Hematopoietic multipotent progenitor cell treated with erythropoietin and hydrocortisone succinate and interleukin-3 and kit ligand, for 8 days (in vitro differentiated cells): ENCODE measurements at regions not wholly inside any gene's neighbourhood (a gene's known extent, or its start where the extent isn't known, plus 50 kb on each side); places are given as distances from the start of the nearest gene placed in this dataset.
"Not testable (repeated sequence)": the region's sequence is repeated elsewhere in the genome, so short reads cannot be mapped to it uniquely, and the experiment has no call there.

Experiments used
- DNase-seq: peaks from one replicate; pipeline ENCODE4 v3.0.0-alpha.2; 2015

DNA sequence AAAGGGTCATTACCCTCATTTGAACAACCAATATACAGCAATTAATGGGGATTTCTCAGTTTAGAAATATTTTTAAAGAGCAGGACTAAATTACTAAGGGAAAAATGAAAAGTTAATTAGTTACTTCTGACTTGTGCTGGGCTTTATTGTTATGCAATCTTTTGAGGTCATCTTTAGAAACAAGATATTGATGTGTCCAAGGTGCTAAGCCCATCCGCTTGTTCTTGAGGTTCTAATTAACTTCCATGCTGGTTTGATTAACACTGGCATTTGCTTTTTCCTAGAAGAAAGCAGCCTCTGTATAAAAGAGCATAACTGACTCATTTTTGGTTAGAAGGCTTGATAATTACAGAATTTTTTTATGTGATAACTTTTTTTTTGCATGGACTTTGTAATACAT, 256.5 kb upstream of the AGTR1 start:
- DNase-seq: no peak

DNA sequence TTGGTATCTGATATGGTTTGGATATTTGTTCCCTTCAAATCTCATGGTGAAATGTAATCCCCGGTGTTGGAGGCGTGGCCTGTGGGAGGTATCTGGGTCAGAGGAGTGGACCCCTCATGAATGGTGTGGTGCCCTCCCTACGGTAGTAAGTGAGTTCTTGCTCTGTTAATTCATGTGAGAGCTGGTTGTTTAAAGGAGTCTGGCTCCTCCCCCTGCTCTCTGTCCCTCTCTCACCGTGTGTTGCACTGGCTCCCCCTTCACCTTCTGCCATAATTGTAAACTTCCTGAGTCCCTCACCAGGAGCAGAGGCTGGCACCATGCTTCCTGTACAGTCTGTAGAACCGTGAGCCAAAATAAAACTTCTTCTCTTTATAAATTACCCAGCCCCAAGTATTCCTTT, 246.9 kb upstream of the AGTR1 start:
- no peak for DNase-seq

DNA sequence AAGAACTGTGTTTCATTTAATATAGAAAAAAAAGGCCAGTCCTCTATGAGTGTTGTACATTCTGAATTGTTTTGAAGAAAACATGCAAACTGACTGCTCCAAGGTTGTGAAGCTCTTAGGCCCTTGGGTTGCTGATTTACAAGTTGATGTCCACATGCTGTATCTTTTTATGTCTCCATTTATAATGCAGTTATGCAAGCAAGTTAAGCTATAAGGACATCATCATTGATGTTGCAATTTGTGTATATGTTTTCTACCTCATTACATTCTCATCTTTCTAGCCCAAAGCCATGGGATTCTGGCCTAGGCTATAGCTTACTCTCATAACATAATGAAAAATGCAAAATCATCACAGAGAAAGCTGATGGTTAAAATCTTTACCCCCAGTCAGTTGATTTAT, 245.7 kb upstream of the AGTR1 start:
- no peak for DNase-seq

DNA sequence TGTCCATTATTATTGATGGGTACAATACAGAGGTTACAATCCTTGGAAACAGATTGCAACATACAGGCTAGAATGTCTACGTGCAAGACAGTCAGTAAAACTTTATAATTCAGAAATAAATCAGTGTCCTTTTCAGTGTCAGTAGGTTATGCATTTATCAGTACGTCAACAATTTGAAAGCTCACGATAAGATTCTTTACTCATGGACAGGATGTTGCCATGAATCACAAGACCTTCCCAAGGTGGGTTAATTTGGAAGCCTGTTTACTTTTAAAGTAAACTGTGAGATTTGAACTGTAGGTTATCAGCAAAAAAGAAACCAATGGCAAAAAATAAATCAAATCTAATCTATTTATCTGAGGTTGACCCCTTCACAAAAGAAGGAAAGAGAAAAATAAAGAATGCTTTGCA, 243.9 kb upstream of the AGTR1 start:
- DNase-seq: no peak

DNA sequence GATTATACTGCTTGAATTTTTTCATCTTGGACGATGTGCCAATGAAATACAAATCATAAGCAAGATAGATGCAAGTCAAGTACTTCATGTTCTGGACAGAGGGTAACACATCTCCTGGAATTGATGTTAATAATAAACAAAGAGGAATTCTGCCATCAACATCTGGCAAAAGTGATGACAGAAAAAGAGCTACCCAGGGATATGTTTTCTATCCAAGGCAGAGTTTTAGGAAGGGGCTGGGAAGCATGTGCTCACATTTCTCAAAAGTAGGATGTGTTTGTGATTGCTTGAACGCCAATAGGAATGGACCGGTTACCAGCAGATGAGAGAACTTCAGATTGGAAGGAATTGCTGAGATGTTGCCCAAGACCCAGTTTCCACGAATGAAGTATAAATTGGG, 242.6 kb upstream of the AGTR1 start:
- no peak for DNase-seq

DNA sequence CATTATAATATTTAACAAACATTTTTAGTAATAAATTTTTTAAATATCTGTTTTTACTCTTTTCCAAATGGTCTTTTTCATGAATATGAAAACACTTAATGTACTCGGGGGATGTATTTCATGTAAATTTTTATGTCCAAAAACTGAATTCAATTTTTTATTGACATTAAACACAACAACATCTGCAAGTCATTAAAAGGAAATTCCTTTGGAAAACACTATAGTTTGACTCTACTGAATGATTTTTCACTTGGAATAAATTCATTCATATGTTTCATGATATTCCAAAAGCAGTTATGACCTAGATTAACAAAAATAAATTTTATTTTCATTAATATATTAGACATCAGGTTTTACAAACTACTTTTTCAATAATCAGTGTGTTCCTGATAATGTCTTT, 239.8 kb upstream of the AGTR1 start:
- no peak for DNase-seq

DNA sequence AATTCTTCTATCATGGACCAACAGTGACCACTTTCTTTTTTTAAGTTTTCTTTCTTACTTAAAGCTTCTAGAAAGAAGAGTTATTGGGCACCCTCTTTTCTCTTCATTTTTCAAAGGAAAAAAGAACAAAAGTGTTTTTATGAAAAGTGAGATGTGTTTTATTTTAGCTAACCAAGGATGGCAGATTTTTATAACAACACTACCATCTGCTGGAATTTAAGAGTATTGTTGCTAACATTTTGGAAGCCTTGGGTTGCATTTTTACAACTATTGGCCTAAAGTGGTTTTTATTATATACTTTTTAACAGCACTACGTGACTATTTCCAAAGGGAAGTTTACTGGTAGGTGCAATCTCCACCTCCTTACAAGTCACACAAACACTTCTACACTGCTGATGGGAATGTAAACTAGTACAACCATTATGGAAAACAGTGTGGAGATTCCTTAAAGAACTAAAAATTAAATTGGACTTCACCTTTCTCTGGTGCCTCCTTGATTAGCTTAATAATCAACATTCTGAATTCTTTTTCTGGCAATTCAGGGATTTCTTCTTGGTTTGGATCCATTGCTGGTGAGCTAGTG, 237.7 kb upstream of the AGTR1 start:
- no peak for DNase-seq

DNA sequence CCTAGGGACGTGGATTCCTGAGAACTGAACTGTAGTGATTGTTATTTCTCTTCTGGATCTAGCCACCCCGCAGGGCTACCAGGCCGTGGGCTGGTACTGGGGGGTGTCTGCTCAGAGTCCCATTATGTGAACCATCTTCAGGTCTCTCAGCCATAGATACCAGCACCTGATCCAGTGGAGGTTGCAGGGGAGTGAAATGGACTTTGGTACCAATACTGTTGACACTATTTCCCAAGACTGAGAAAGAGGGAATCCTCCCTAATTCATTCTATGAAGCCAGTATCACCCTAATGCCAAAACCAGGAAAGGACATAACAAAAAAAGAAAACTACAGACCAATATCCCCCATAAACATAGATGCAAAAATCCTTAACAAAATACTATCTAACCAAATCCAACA, 237.0 kb upstream of the AGTR1 start:
- no peak for DNase-seq

DNA sequence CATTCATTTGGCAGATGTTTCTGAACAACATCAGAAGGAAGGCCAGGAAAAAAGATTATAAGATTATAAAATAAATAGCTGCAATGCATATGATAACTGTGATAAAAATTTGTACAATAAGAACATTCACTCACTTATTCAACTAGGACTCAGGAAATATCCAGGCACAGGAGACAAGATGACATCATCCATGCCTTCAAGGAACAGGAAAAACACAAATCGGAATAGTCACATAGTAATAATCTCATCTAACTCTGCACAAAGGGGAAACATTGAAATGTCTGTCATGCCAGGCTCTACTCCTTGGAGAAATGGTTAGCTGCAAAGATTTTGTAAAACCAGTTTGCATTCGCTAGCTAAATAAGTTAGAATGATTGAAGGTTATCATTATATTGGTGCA, 233.5 kb upstream of the AGTR1 start:
- DNase-seq: no peak

DNA sequence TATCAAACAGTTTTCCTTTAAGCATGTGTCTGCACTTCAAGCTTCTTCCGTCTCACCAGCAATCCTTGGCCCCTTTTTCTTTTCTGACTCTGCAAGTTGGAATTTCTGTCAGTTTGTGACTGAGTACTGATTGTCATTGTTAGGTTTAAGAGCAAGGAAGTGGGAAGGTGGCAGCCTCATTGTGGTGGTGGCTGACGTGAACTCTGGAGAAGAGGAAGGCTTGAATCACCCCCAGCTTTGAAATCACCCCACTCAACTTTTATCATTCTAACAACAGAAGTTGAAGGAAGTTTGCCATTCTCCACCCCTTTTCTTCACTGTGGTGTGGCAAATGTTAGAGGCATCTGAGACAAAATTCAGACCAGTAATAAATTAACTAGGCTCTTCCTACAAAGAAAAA, 231.6 kb upstream of the AGTR1 start:
- DNase-seq: no peak

DNA sequence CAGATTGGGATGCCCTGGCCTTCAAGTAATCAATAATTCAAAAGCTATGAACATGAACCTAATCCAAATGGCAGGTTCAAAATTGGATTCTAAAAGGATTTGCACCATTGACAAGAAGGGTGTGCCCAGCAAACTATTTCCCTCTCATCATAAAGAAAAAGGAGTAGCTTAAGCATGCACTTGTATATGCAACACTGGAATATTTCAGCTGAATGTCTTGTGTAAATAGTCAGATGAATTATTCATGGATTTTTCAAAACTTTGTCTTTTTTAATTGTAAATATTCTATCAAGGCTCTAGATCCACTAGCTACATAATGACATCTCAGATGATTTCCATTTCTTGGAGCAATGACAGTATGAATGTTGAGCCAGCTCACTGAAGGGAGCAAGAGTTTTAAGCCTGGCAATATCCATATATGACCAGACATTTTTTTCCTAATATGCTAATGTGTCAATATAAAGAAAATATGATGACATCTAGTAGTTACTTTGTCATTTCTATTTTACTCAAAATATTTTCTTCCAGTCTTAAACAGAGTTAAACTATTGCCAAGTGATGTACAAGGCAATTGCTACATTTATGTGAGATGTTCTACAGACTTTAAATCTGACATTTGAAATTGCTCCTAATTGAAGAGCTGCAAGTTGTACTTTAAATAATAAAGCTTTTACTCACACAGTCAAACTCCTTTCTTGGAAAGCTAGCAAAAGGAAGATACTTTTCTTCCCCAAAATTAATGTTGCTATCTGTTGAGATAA, 230.5 kb upstream of the AGTR1 start:
- no peak for DNase-seq

DNA sequence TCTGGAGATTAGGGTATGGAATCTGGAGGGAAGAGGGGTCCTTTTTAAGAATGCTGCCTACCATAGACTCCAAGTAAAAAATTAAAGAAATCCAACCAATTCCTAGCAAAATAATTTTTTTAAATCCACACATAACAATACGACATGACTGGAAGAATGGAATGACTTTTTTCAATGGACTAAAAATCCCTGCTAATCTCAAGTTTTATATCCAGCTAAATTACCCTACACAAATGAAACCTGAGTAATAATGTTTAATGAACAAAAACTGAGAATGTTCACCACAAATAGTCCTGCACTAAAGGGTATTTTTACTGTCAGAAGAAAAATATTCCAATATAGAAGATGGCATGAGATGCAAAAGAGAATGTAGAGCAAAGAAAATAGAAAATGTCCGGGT, 220.3 kb upstream of the AGTR1 start:
- DNase-seq: no peak

DNA sequence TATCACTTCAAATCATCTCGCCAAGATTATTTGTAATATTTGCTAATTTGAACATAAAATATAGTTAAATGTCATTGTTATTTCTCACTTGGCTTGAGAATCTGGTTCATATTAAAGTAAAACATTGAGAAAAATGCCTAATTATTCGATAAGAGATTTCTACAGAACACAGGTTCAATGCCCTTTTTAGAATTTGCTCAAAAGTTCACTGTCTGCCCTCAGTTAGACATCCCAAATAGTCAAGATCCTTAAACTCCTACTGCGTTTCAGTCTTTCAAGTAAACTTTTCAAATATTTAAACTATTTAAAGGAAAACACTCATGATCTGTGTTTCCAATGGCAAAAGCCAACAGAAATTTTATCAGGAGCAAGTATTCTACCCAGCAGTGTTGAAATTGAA, 204.1 kb upstream of the AGTR1 start:
- no peak for DNase-seq

DNA sequence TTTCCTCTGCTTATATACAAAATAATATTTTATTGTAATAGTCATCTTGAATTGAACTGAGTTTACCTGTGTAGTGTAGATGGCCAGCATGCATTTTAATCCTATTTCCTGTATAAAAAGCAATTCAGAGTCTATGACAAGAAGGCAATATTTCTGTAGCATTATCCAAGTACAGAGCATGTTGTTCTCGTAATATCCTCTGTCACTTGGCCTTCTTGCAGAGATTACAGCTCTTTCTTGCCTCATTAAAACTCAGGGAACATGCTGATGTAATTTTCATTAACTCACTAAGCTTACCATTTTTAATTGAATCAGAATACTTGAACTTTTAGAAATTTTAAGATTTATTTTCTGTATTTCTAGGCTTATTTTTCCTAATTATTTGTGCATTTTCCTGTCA, 203.3 kb upstream of the AGTR1 start:
- DNase-seq: no peak

DNA sequence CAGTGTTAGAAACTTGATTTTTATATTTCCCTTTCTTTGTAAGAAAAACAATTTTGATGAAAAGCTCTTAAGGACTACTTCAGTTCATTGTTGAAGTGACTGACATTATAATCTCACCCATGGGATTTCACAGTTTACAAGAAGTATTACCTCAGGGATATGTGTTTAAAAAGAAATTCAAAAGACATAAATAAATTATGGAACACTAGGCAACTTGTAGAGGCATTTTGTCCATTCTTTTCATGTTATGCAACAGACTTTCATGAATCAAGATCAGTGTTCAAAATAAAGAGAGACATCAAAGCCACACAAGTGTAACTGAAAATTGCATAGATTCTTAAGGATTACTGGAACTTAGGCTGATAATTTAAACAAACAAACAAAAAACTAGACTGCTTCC, 196.8 kb upstream of the AGTR1 start:
- no peak for DNase-seq

DNA sequence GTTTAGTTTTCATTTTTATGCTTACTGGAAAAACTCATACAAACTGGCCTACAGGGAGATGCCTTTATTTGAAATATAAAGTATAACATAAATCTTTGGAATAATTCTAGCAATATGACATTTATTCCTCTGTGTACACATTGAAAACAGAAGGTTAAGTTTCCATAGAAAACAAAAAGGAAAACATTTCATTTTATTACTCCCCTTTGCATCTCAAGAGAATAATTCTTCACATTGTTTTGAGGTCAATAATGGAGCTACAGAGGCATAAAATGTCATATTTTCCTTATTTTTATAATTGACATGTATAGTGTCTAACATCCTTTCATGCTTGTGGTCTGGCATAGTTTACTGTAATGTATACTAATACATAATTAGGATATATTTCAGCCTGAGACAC, 187.6 kb upstream of the AGTR1 start:
- no peak for DNase-seq

DNA sequence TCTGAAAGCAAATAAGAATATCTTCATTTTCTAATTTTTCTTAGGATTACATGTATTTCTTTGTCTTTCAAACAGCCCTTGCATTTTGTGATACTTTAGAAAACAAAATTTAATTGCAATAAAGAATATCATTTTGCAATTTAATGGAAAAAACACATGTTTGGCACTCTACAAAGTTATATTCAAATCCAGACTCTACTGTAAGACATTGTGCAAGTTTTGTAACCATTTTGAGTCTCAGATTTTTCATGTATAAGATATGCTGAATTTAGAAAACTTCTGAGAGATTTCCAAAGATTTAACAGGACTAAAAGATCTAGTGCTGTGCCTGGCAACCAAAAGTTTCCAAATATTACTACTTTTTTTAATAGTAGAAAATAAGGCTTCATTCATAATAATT, 187.1 kb upstream of the AGTR1 start:
- DNase-seq: no peak

DNA sequence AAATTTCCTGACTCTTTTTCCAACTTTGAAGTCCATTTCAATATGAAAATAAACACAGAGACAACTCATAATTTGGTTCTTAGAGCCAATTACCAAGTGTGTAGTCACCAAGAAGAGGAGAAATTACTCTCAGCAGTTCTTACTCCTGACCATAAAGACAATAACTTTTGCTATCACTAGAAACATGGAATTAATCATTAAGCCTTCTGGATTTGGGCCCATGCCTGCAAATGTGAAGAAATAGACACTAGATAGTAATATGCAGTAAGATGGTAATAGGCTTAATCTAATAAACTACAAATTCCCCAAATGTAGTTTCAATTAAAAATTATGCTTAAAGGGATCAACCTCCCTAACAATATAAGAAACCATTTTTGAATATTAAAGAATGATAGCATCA, 185.1 kb upstream of the AGTR1 start:
- no peak for DNase-seq

DNA sequence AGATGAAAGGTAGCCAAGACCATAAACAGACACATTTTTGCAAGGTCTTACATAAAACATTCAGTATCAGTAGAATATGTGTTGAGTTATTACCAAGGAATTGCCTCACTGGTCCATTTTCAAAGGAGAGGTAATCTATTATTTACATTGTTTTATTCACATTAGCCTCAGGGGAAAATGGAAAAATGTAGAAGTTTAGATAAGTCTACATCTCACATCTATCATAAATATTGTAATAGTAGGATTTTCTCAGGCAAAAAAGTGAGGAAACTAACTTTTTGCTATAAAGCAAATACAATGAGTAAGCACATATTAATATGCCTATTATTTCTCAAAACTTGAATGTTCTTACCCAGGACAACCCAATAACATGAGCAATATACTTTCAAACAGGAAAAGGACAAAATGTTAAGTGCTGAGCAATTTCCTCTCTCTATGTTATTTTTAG, 184.6 kb upstream of the AGTR1 start:
- DNase-seq: no peak

DNA sequence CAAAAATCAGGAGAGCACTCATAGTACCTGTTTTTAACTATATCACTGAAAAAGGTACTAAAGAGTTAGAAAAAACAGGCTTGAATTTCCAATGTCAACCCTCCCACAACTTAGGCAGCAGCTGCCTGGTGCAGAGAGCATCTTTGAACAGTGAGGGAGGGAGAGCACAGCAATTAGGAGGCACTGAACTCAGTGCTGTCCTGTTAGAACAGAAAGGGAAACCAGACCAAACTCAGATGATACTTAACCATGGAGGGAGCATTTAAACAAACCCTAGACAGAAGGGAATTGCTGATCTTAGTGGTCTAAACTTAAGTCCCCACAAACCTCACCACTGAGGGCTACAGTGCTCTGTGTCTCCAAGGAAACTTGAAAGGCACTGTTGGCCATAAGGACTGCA, 179.2 kb upstream of the AGTR1 start:
- no peak for DNase-seq

DNA sequence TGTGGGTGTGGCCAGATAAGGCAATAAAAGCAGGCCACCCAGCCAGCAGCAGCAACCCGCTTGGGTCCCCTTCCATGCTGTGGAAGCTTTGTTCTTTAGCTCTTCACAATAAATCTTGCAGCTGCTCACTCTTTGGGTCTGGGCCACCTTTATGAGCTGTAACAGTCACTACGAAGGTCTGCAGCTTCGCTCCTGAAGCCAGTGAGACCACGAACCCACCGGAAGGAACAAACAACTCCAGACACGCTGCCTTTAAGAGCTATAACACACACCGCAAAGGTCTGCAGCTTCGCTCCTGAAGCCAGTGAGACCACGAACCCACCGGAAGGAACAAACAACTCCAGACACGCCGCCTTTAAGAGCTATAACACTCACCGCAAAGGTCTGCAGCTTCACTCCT, 172.1 kb upstream of the AGTR1 start:
- DNase-seq: not testable (repeated sequence)

DNA sequence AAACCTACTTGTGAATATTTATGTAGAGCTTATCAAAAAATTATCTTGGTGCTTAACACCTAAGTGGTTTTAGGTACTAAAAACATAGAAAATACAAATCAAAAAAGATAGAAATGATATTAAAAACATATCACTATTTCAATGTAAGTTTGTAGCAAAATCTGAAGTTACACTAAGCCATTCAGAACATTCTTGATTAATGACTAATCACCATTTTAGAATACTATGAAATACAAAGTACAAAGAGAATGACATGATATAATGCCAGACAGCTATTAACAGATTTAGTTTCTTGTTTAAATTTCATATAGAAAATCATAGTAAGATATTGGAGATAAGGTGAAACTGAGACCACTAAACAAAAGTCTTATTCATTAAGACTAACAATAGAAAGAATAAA, 169.7 kb upstream of the AGTR1 start:
- no peak for DNase-seq

DNA sequence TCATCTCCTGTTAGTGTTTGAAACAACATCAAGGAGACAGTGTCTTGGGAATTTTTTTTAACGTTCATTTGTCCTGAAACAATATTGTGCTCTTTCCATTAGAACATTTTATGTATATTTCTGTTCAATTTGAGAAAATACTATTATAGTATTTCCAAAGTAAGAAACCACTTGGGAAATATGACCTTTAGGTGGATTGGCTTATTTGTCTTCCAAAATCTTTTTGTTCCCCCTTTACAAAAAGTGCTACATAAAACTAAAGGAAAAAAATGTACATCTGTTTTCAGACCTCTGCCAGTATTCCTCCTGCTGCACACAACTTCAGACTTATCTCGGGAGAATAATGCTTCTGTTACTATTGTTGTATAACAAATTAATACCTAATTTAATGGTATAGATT, 165.9 kb upstream of the AGTR1 start:
- no peak for DNase-seq

DNA sequence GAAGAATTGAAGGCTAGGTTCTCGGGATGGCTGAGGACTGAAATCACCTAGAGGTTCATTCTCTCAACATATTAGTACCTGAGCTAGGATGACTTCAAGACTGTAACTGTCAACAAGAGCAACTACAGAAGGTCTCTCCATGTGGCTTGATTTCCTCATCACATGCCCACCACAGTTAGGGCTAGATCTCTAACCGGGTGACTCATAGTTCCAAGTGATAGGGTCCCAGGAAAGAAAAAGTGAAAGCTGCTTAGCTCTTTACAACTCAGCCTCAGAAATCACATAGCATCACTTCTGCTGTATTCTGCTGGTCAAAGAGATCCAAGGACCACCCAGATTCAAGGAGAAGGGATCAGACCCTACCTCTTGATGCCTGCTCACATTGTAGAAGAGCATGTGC, 165.4 kb upstream of the AGTR1 start:
- DNase-seq: no peak

DNA sequence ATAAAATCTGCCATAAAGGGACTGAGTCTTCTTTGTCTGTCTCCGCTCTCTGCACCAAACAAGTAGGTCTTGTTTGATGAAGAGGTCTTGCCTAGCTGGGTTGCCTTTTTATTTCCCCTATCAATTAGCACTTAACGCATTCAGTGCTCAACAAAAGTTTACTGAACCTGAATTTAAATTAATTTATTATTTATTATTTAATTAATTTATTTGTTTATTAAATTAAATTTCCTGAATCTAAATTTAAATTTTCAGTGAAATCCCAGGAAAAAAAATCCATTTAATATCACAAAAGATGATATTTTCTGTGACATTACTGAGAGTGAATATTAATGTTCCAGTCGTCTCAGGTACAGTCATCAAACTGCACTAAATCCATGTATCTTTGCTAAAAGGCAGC, 164.9 kb upstream of the AGTR1 start:
- DNase-seq: no peak
